Liver (tissue), 8 donors: ENCODE measurements at regions not wholly inside any gene's neighbourhood (a gene's known extent, or its start where the extent isn't known, plus 50 kb on each side); places are given as distances from the start of the nearest gene placed in this dataset.

ENCODE experiments used
- DNase-seq: peaks from one replicate; pipeline ENCODE4 v3.0.0-alpha.2; 2017; ENCODE audit warnings: low spot score
- H3K27ac ChIP-seq, 2 donors: one replicate each; pipeline ENCODE4 v1.7.0; 2013; ENCODE audit warnings: inconsistent platforms in 2 of 2, low read length in 2 of 2, control low read depth in 1 of 2, low read depth in 1 of 2, mild to moderate bottlenecking in 1 of 2
- H3K27me3 ChIP-seq, 4 donors: one replicate each; pipeline versions ENCODE4 v1.6.1 to v1.7.0; 2013; ENCODE audit warnings: low read length in 3 of 4, inconsistent platforms in 1 of 4, mild to moderate bottlenecking in 1 of 4, moderate library complexity in 1 of 4; ENCODE audit not compliant: control insufficient read depth in 4 of 4, insufficient read depth in 4 of 4
- H3K36me3 ChIP-seq, 4 donors: one replicate each; pipeline versions ENCODE4 v1.6.1 to v1.7.0; 2013; ENCODE audit warnings: low read length in 3 of 4, mild to moderate bottlenecking in 3 of 4, low read depth in 1 of 4, moderate library complexity in 1 of 4; ENCODE audit not compliant: control insufficient read depth in 4 of 4, insufficient read depth in 3 of 4
- H3K4me1 ChIP-seq, 4 donors: one replicate each; pipeline versions ENCODE4 v1.6.1 to v1.7.0; 2013; ENCODE audit warnings: low read length in 3 of 4, mild to moderate bottlenecking in 3 of 4, moderate library complexity in 1 of 4; ENCODE audit not compliant: control insufficient read depth in 4 of 4, insufficient read depth in 4 of 4
- H3K4me3 ChIP-seq, 3 donors: one replicate each; pipeline versions ENCODE4 v1.6.1 to v1.7.0; 2013; ENCODE audit warnings: low read length in 3 of 3, control low read depth in 1 of 3, low read depth in 1 of 3, mild to moderate bottlenecking in 1 of 3
- H3K9ac ChIP-seq, 2 donors: one replicate each; pipeline ENCODE4 v1.7.0; 2013; ENCODE audit warnings: low read length in 2 of 2, mild to moderate bottlenecking in 2 of 2, moderate library complexity in 2 of 2, control low read depth in 1 of 2, low read depth in 1 of 2
- H3K9me3 ChIP-seq, 4 donors: one replicate each; pipeline versions ENCODE4 v1.6.1 to v1.7.0; 2013; ENCODE audit warnings: low read length in 3 of 4; ENCODE audit not compliant: control insufficient read depth in 4 of 4
- CTCF ChIP-seq: fragments of 150-350 bp; IDR thresholded peaks from 2 replicates; pipeline ENCODE4 v1.5.1; 2017; ENCODE audit warnings: improper control_type of control experiment, low read depth, low read length; ENCODE audit not compliant: missing input control
- EGR1 ChIP-seq, 2 donors: IDR thresholded peaks; 2 replicates each; pipeline ENCODE4 v1.6.1; 2016 to 2018; ENCODE audit warnings: antibody characterized with exemption in 2 of 2, low read depth in 2 of 2
- FOXA1 ChIP-seq: IDR thresholded peaks from 2 replicates; pipeline ENCODE4 v1.6.1; 2016; ENCODE audit warnings: antibody characterized with exemption
- FOXA2 ChIP-seq: IDR thresholded peaks from 2 replicates; pipeline ENCODE4 v1.6.1; 2016; ENCODE audit warnings: antibody characterized with exemption
- GABPA ChIP-seq, 2 donors: IDR thresholded peaks in 1 of 2; conservative IDR thresholded peaks in 1 of 2; 2 replicates each; pipeline ENCODE4 v1.6.1; 2016; ENCODE audit warnings: antibody characterized with exemption in 2 of 2, mild to moderate bottlenecking in 1 of 2, moderate library complexity in 1 of 2
- HNF4A ChIP-seq, 2 donors: conservative IDR thresholded peaks; 2 replicates each; pipeline ENCODE4 v1.6.1; 2016; ENCODE audit warnings: antibody characterized with exemption in 2 of 2, mild to moderate bottlenecking in 2 of 2
- HNF4G ChIP-seq: IDR thresholded peaks from 2 replicates; pipeline ENCODE4 v1.6.1; 2016; ENCODE audit warnings: antibody characterized with exemption
- JUND ChIP-seq, 2 donors: IDR thresholded peaks; 2 replicates each; pipeline ENCODE4 v1.6.1; 2016; ENCODE audit warnings: antibody characterized with exemption in 2 of 2
- MAX ChIP-seq: IDR thresholded peaks from 2 replicates; pipeline ENCODE4 v1.6.1; 2016; ENCODE audit warnings: antibody characterized with exemption
- NR2F2 ChIP-seq: IDR thresholded peaks from 2 replicates; pipeline ENCODE4 v1.6.1; 2016; ENCODE audit warnings: antibody characterized with exemption
- RAD21 ChIP-seq, 2 donors: IDR thresholded peaks; 2 replicates each; pipeline ENCODE4 v1.6.1; 2016; ENCODE audit warnings: antibody characterized with exemption in 2 of 2, mild to moderate bottlenecking in 2 of 2
- REST ChIP-seq: IDR thresholded peaks from 2 replicates; pipeline ENCODE4 v1.6.1; 2016; ENCODE audit warnings: antibody characterized with exemption, mild to moderate bottlenecking
- RXRA ChIP-seq, 2 donors: IDR thresholded peaks; 2 replicates each; pipeline ENCODE4 v1.6.1; 2017 to 2018; ENCODE audit warnings: antibody characterized with exemption in 2 of 2, mild to moderate bottlenecking in 1 of 2
- SP1 ChIP-seq: IDR thresholded peaks from 2 replicates; pipeline ENCODE4 v1.6.1; 2018; ENCODE audit warnings: antibody characterized with exemption, mild to moderate bottlenecking
- TAF1 ChIP-seq: conservative IDR thresholded peaks from 2 replicates; pipeline ENCODE4 v1.6.1; 2016; ENCODE audit warnings: antibody characterized with exemption, mild to moderate bottlenecking
- YY1 ChIP-seq: IDR thresholded peaks from 2 replicates; pipeline ENCODE4 v1.6.1; 2016; ENCODE audit warnings: antibody characterized with exemption, mild to moderate bottlenecking
- WGBS: extraction: QIAGEN DNeasy Blood & Tissue Kit; methylation state at CpG from one replicate; pipeline ENCODE4 v1.1.7; 2013; 5-methylcytosine and 5-hydroxymethylcytosine counted together
- TF ChIP-seq, protein P1 (sequence below): IDR thresholded peaks from 2 replicates; pipeline ENCODE4 v1.6.1; 2016; ENCODE audit warnings: antibody characterized with exemption
- TF ChIP-seq, protein P2 (sequence below): IDR thresholded peaks from 2 replicates; pipeline ENCODE4 v1.6.1; 2016; ENCODE audit warnings: antibody characterized with exemption
- donor health status: healthy.
- donor health status: healthy.
- donor health status: healthy.
- donor health status: healthy.
- donor health status: healthy.

DNA sequence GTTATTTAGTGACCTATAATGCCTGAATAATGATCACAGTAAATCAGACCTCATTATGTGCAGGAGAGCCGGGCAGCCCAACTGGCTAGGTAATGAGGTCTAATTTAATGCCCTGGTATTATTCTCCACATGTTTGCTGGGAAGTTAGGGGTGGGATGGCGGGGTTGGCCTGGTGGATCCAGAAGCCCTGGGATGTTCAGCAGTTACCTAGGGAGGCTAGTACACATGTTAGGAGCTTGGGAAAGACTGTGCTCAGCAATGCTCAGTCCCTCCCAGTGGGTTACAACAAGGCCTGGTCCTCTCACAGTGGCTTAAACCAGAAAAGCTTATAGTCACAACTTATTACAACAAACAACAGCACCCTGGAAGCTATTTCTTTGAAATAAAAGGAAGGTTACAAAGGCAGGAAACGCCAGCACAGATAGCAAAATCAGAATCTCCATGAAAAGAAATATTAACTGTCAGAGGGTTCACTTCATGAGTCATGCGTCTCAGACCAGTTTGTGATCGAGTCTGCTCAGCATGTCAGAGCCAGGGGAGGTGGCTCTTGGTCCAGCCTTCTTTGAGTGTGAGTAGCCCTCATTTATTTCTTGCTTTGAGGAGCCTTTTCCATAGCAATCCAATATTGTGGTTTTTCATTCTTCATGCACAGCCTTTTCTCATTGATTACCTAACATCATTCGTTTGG is 418.6 kb upstream of the NPVF start:
- H3K4me3 ChIP-seq, result no peak overlapping the region
- no peaks in the 10 kb centered on the region for H3K27me3 ChIP-seq
- H3K9ac ChIP-seq, result no peak overlapping the region
- no peak for TF ChIP-seq YY1
- no peak for TF ChIP-seq GABPA (IDR thresholded peaks at IDR 0.05 in 1 of 2, conservative IDR thresholded peaks at IDR 0.05 in 1 of 2)
- no peak for TF ChIP-seq JUND (IDR thresholded peaks at IDR 0.05)
- no peak for TF ChIP-seq MAX
- TF ChIP-seq TAF1, result no peak
- no peak for TF ChIP-seq FOXA2
- TF ChIP-seq, protein P1, sequence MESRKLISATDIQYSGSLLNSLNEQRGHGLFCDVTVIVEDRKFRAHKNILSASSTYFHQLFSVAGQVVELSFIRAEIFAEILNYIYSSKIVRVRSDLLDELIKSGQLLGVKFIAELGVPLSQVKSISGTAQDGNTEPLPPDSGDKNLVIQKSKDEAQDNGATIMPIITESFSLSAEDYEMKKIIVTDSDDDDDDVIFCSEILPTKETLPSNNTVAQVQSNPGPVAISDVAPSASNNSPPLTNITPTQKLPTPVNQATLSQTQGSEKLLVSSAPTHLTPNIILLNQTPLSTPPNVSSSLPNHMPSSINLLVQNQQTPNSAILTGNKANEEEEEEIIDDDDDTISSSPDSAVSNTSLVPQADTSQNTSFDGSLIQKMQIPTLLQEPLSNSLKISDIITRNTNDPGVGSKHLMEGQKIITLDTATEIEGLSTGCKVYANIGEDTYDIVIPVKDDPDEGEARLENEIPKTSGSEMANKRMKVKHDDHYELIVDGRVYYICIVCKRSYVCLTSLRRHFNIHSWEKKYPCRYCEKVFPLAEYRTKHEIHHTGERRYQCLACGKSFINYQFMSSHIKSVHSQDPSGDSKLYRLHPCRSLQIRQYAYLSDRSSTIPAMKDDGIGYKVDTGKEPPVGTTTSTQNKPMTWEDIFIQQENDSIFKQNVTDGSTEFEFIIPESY, result no peak
- no peak for TF ChIP-seq HNF4G
- TF ChIP-seq EGR1 (IDR thresholded peaks at IDR 0.05; ENCODE audit: low read depth in 2 of 2), result no peak
- TF ChIP-seq, protein P2, sequence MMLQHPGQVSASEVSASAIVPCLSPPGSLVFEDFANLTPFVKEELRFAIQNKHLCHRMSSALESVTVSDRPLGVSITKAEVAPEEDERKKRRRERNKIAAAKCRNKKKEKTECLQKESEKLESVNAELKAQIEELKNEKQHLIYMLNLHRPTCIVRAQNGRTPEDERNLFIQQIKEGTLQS, result no peak
- TF ChIP-seq HNF4A (conservative IDR thresholded peaks at IDR 0.05), result no peak
- TF ChIP-seq RAD21 (IDR thresholded peaks at IDR 0.05), result no peak
- TF ChIP-seq RXRA (IDR thresholded peaks at IDR 0.05), result no peak
- TF ChIP-seq FOXA1, result no peak
- TF ChIP-seq SP1, result no peak
- TF ChIP-seq REST, result no peak
- TF ChIP-seq CTCF, result no peak
- no peak for TF ChIP-seq NR2F2
- H3K9me3 ChIP-seq, result no peaks in the 10 kb centered on the region
- WGBS, result 81% methylated on average over 6 of the region's 6 CpGs
- no peak overlapping the region for H3K27ac ChIP-seq
- no peak for DNase-seq
- no peaks in the 10 kb centered on the region for H3K36me3 ChIP-seq
- no peaks in the 10 kb centered on the region for H3K4me1 ChIP-seq
